Gastroesophageal sphincter (tissue), 3 donors: ENCODE measurements at regions not wholly inside any gene's neighbourhood (a gene's known extent, or its start where the extent isn't known, plus 50 kb on each side); places are given as distances from the start of the nearest gene placed in this dataset.

Experiments
- EP300 ChIP-seq: sonication (generic); formaldehyde crosslinking; IDR thresholded peaks from one replicate; pipeline ENCODE4 v1.6.1; 2017; ENCODE audit warnings: antibody characterized with exemption, mild to moderate bottlenecking
- POLR2A ChIP-seq, 2 donors: fragments of 450-650 bp; IDR thresholded peaks; one replicate each; pipeline ENCODE4 v1.6.1; 2017; ENCODE audit warnings: antibody characterized with exemption in 2 of 2, mild to moderate bottlenecking in 2 of 2, moderate library complexity in 1 of 2
- TF ChIP-seq, protein P1 (sequence below), 4 experiments: fragments of 200-600 bp in 2 of 4; fragments of 450-650 bp in 2 of 4; sonication (generic) in 1 of 4; IDR thresholded peaks; one replicate each; pipeline ENCODE4 v1.5.1; 2017 to 2019; ENCODE audit warnings: antibody characterized with exemption in 4 of 4, mild to moderate bottlenecking in 2 of 4, moderate library complexity in 2 of 4

DNA sequence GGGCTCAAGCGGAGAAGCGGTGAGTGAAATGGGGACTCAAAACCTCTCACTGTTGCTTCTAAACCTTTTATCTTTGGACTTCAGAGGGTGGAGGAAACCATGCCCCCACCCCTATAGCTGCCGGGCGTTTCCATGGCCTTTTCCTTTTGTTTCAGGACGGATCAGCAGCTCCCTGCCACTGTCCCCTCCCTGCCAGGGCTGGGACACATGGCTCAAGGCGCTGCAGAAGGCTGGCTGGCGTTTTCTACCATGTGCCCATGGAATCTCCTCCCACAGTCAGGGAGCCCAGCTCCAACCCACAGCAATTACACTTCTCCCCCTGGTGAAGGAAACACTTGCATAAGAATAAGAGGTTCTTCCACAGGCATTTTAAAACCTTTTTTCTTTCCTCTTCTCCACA, 812.7 kb downstream of the PLA2G4A start:
- TF ChIP-seq, protein P1, sequence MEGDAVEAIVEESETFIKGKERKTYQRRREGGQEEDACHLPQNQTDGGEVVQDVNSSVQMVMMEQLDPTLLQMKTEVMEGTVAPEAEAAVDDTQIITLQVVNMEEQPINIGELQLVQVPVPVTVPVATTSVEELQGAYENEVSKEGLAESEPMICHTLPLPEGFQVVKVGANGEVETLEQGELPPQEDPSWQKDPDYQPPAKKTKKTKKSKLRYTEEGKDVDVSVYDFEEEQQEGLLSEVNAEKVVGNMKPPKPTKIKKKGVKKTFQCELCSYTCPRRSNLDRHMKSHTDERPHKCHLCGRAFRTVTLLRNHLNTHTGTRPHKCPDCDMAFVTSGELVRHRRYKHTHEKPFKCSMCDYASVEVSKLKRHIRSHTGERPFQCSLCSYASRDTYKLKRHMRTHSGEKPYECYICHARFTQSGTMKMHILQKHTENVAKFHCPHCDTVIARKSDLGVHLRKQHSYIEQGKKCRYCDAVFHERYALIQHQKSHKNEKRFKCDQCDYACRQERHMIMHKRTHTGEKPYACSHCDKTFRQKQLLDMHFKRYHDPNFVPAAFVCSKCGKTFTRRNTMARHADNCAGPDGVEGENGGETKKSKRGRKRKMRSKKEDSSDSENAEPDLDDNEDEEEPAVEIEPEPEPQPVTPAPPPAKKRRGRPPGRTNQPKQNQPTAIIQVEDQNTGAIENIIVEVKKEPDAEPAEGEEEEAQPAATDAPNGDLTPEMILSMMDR (IDR thresholded peaks at IDR 0.05): no peak
- TF ChIP-seq EP300: no peak
- TF ChIP-seq POLR2A (IDR thresholded peaks at IDR 0.05): no peak
